K562 (cell line): ENCODE measurements at regions not wholly inside any gene's neighbourhood (a gene's known extent, or its start where the extent isn't known, plus 50 kb on each side); places are given as distances from the start of the nearest gene placed in this dataset.

ENCODE experiments used
- ATAC-seq: fragments of 200-7000 bp; cut with Tn5 transposase; 3 replicates; pipeline ENCODE4 v1.9.1; 2020; ENCODE audit warnings: moderate library complexity
- BruUV-seq: library from RNA; stranded (reverse); fragments of 400-500 nt; replicated peaks from 2 replicates; lab custom pipeline; 2021; lab: Mats Ljungman, UMichigan
- CTCF ChIA-PET: fragments of 300-600 bp; formaldehyde crosslinking; extraction: SDS; loops from one replicate; lab custom pipeline; 2021; ENCODE audit warnings: low intra/inter-chr PET ratio; lab: Yijun Ruan, JAX
- POLR2A ChIA-PET: fragments of 300-600, 350-650 bp; sonication (Branson Sonifier 250); formaldehyde crosslinking; extraction: SDS; loops from one replicate; lab custom pipeline; 2021; ENCODE audit warnings: antibody characterized with exemption, inconsistent platforms; lab: Yijun Ruan, JAX
- DNase-seq, 4 experiments: peaks; one replicate each; pipeline versions ENCODE4 v3.0.0 to v3.0.0-alpha.2; 2011 to 2018; ENCODE audit warnings: low spot score in 3 of 4, mixed read lengths in 3 of 4; ENCODE audit errors: extremely low read depth in 1 of 4
- FAIRE-seq: peaks from 2 replicates; lab custom pipeline; 2011; peaks lifted over from hg19 to GRCh38; lab: Jason Lieb, UNC
- H2AFZ ChIP-seq: 2 replicates; pipeline ENCODE4 v1.6.0; 2011; ENCODE audit warnings: low read depth, low read length, control low read depth, inconsistent platforms
- H3K27ac ChIP-seq: fragments of 200-600 bp; 3 replicates; pipeline ENCODE4 v1.8.0; 2011; ENCODE audit warnings: low read depth, mild to moderate bottlenecking, control low read depth, inconsistent platforms, low read length, moderate library complexity, mixed read lengths; ENCODE audit errors: extremely low read depth
- H3K27me3 ChIP-seq, 2 experiments: fragments of 300-600 bp in 1 of 2; 2 replicates in 1 of 2; 3 replicates in 1 of 2; pipeline versions ENCODE4 v1.6.0 to v1.8.0; 2011; ENCODE audit warnings: inconsistent platforms in 2 of 2, low read length in 2 of 2, mild to moderate bottlenecking in 1 of 2, mixed read lengths in 1 of 2, moderate library complexity in 1 of 2; ENCODE audit not compliant: control insufficient read depth in 2 of 2, insufficient read depth in 2 of 2
- H3K36me3 ChIP-seq: fragments of 300-600 bp; 3 replicates; pipeline ENCODE4 v1.8.0; 2011; ENCODE audit warnings: mild to moderate bottlenecking, low read length, inconsistent platforms; ENCODE audit not compliant: control insufficient read depth, insufficient read depth
- H3K4me1 ChIP-seq, 2 experiments: fragments of 200-600 bp in 1 of 2; replicated peaks in 1 of 2; 2 replicates in 1 of 2; 3 replicates in 1 of 2; pipeline versions ENCODE4 v1.5.1 to v1.8.0; 2011; ENCODE audit warnings: inconsistent platforms in 2 of 2, low read length in 2 of 2, mild to moderate bottlenecking in 1 of 2, mixed read lengths in 1 of 2, moderate library complexity in 1 of 2; ENCODE audit not compliant: control insufficient read depth in 2 of 2, insufficient read depth in 2 of 2
- H3K4me2 ChIP-seq: 2 replicates; pipeline ENCODE4 v1.6.1; 2011; ENCODE audit warnings: low read length, control low read depth, inconsistent platforms, mixed read lengths; ENCODE audit not compliant: insufficient read depth
- H3K4me3 ChIP-seq: fragments of 200-600 bp; sonication (generic), shearing (Covaris generic); 2 replicates; pipeline ENCODE4 v1.5.1; 2016; ENCODE audit warnings: control low read depth, inconsistent platforms
- H3K79me2 ChIP-seq: fragments of 200-600 bp; 3 replicates; pipeline ENCODE4 v1.8.0; 2011; ENCODE audit warnings: low read length, inconsistent platforms; ENCODE audit not compliant: control insufficient read depth, insufficient read depth
- H3K9ac ChIP-seq, 2 experiments: 2 replicates each; pipeline versions ENCODE4 v1.6.0 to v1.6.1; 2011; ENCODE audit warnings: low read depth in 2 of 2, low read length in 2 of 2, control low read depth in 1 of 2, inconsistent platforms in 1 of 2, mild to moderate bottlenecking in 1 of 2, mixed read lengths in 1 of 2; ENCODE audit not compliant: insufficient read depth in 1 of 2
- H3K9me1 ChIP-seq: one replicate; pipeline ENCODE4 v1.6.0; 2011; ENCODE audit warnings: inconsistent platforms, mild to moderate bottlenecking, low read length, moderate library complexity; ENCODE audit not compliant: control insufficient read depth, insufficient read depth
- H3K9me3 ChIP-seq: replicated peaks from 2 replicates; pipeline ENCODE4 v1.5.1; 2011; ENCODE audit warnings: low read depth, low read length, inconsistent platforms; ENCODE audit not compliant: control insufficient read depth, insufficient read depth
- H4K20me1 ChIP-seq: replicated peaks from 2 replicates; pipeline ENCODE4 v1.6.1; 2011; ENCODE audit warnings: low read length, inconsistent platforms, mixed read lengths; ENCODE audit not compliant: control insufficient read depth, insufficient read depth
- ELF4 ChIP-seq: fragments of 450-650 bp; formaldehyde crosslinking; IDR thresholded peaks from 2 replicates; pipeline ENCODE4 v1.4.0; 2022; ENCODE audit warnings: missing genetic modification characterization
- HIVEP1 ChIP-seq: fragments of 250-450 bp; sonication (Bioruptor Pico); IDR thresholded peaks from 2 replicates; pipeline ENCODE4 v1.4.0; 2020; ENCODE audit warnings: mild to moderate bottlenecking
- MAFF ChIP-seq: IDR thresholded peaks from 2 replicates; pipeline ENCODE4 v1.6.1; 2012; ENCODE audit warnings: low read length, improper control_type of control experiment
- MEF2A ChIP-seq: IDR thresholded peaks from 2 replicates; pipeline ENCODE4 v1.6.1; 2011; ENCODE audit warnings: low read depth, mild to moderate bottlenecking, low read length, moderate library complexity; ENCODE audit not compliant: control insufficient read depth
- RFX1 ChIP-seq: fragments of 450-650 bp; IDR thresholded peaks from 2 replicates; pipeline ENCODE4 v1.6.1; 2016; ENCODE audit warnings: mild to moderate bottlenecking, moderate library complexity
- SOX6 ChIP-seq: fragments of 450-650 bp; IDR thresholded peaks from 2 replicates; pipeline ENCODE4 v1.6.1; 2014; ENCODE audit warnings: mild to moderate bottlenecking
- TCF3 ChIP-seq: sonication (generic); formaldehyde crosslinking; IDR thresholded peaks from 2 replicates; pipeline ENCODE4 v1.4.0; 2020; ENCODE audit warnings: mild to moderate bottlenecking, missing genetic modification reagents
- TOE1 ChIP-seq, 2 experiments: fragments of 450-650 bp in 1 of 2; sonication (generic) in 1 of 2; formaldehyde crosslinking in 1 of 2; IDR thresholded peaks; 2 replicates each; pipeline versions ENCODE4 v1.7.1 to v1.8.0; 2016 to 2022; ENCODE audit warnings: borderline replicate concordance in 2 of 2, mild to moderate bottlenecking in 2 of 2, antibody characterized with exemption in 1 of 2, inconsistent platforms in 1 of 2, low read depth in 1 of 2, missing genetic modification reagents in 1 of 2, moderate library complexity in 1 of 2
- U2AF2 ChIP-seq: fragments of 200-400 bp; formaldehyde crosslinking; optimal IDR thresholded peaks from 2 replicates; pipeline ENCODE3; 2017; ENCODE audit warnings: low read depth, mild to moderate bottlenecking, low read length
- XRCC4 ChIP-seq: IDR thresholded peaks from one replicate; pipeline ENCODE4 v1.6.1; 2011; ENCODE audit not compliant: insufficient read depth, insufficient read length; ENCODE audit errors: extremely low read depth
- ZNF184 ChIP-seq: sonication (generic); formaldehyde crosslinking; IDR thresholded peaks from 2 replicates; pipeline ENCODE4 v1.5.0; 2020; ENCODE audit warnings: missing genetic modification reagents
- WGBS: fragments of 100-300 bp; shearing (Covaris generic); methylation state at CpG from one replicate; pipeline ENCODE4 v1.1.6; 2016; ENCODE audit warnings: low coverage, mixed read lengths; ENCODE audit not compliant: insufficient coverage; ENCODE audit errors: missing lambda C conversion rate; 5-methylcytosine and 5-hydroxymethylcytosine counted together
- in situ Hi-C: fragments of 300-500 bp; cut with MboI; formaldehyde crosslinking; loops from 4 replicates; pipeline ENCODE4 v1.15.0; 2018; ENCODE audit warnings: inconsistent platforms, mixed read lengths
- intact Hi-C: fragments of 100-400 bp; cut with micrococcal nuclease; formaldehyde crosslinking; loops from 2 replicates; pipeline ENCODE4 v1.14.2; 2022
- TF ChIP-seq, protein P1 (sequence below): fragments of 450-650 bp; formaldehyde crosslinking; IDR thresholded peaks from 2 replicates; pipeline ENCODE4 v1.4.0; 2020; ENCODE audit warnings: mild to moderate bottlenecking, moderate library complexity
- TF ChIP-seq, protein P2 (sequence below): sonication (generic); formaldehyde crosslinking; IDR thresholded peaks from 2 replicates; pipeline ENCODE4 v1.8.1; 2023; ENCODE audit warnings: mild to moderate bottlenecking, missing genetic modification reagents

DNA sequence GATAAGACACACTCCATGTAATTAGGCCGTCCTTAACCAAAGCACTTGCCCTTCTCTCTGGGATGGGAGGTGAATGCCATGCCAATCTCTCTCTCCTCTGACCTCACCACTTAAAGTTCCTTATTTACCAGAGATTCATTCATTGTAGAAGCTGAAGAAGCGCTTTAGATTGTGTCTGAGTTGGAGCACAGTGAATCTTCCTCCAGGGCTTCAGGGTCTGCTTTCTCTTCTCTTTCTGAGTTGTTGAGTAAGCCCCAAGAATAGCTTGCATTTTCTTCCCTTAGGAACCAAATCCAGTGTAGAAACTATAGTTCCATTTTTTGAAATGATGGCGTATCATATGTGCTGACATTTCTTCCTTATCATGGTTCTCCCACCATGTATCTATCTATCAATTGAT lies 104.5 kb upstream of the MAML3 start:
- no peaks in the 10 kb centered on the region for H3K4me1 ChIP-seq
- TF ChIP-seq XRCC4 (no peak), RFX1 (no peak), SOX6 (no peak), TOE1 (IDR thresholded peaks at IDR 0.05; ENCODE audit: borderline replicate concordance) (no peak), TOE1 (CRISPR knock-in tag; IDR thresholded peaks at IDR 0.05; ENCODE audit: borderline replicate concordance, low read depth) (no peak), MEF2A (no peak), TCF3 (CRISPR knock-in tag) (no peak), ELF4 (CRISPR knock-in tag) (no peak), HIVEP1 (CRISPR knock-in tag) (no peak), U2AF2 (no peak), ZNF184 (CRISPR knock-in tag) (no peak), MAFF (no peak)
- TF ChIP-seq, protein P1, sequence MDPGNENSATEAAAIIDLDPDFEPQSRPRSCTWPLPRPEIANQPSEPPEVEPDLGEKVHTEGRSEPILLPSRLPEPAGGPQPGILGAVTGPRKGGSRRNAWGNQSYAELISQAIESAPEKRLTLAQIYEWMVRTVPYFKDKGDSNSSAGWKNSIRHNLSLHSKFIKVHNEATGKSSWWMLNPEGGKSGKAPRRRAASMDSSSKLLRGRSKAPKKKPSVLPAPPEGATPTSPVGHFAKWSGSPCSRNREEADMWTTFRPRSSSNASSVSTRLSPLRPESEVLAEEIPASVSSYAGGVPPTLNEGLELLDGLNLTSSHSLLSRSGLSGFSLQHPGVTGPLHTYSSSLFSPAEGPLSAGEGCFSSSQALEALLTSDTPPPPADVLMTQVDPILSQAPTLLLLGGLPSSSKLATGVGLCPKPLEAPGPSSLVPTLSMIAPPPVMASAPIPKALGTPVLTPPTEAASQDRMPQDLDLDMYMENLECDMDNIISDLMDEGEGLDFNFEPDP (CRISPR knock-in tag), result no peak
- TF ChIP-seq, protein P2, sequence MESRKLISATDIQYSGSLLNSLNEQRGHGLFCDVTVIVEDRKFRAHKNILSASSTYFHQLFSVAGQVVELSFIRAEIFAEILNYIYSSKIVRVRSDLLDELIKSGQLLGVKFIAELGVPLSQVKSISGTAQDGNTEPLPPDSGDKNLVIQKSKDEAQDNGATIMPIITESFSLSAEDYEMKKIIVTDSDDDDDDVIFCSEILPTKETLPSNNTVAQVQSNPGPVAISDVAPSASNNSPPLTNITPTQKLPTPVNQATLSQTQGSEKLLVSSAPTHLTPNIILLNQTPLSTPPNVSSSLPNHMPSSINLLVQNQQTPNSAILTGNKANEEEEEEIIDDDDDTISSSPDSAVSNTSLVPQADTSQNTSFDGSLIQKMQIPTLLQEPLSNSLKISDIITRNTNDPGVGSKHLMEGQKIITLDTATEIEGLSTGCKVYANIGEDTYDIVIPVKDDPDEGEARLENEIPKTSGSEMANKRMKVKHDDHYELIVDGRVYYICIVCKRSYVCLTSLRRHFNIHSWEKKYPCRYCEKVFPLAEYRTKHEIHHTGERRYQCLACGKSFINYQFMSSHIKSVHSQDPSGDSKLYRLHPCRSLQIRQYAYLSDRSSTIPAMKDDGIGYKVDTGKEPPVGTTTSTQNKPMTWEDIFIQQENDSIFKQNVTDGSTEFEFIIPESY (CRISPR knock-in tag), result no peak
- TF ChIP-seq, all 486 proteins: peak for 0
- Histone ChIP-seq H3K4me3 (no peak overlapping the region), H3K36me3 (no peaks in the 10 kb centered on the region), H2AFZ (no peak overlapping the region), H3K27ac (no peak overlapping the region), H3K9me1 (no peaks in the 10 kb centered on the region), H3K27me3 (peaks cover 0 to 20% of the 10 kb centered on the region in 2 experiments; a peak in 2 of 5 replicates), H3K79me2 (no peaks in the 10 kb centered on the region), H4K20me1 (no peaks in the 10 kb centered on the region; the same call in 1 of the 2 replicates), H3K9ac (no peak overlapping the region), H3K9me3 (no peaks in the 10 kb centered on the region), H3K4me2 (no peak overlapping the region)
- ChIA-PET POLR2A (interaction anchor here (0.5 kb wide), 1 partner anchor 106 kb away, joined by 3 read pairs; no protein-coding TSS in a partner anchor), CTCF (no interaction called here)
- no peak for FAIRE-seq
- DNase-seq, result no peak
- intact Hi-C loops, result loop anchor here (10.0 kb wide), 1 partner anchor 504 kb away; no protein-coding TSS in a partner anchor
- no TSS peak for BruUV-seq
- no peak for ATAC-seq
- in situ Hi-C loops, result loop anchor here (10.0 kb wide), 1 partner anchor 224 kb away; no protein-coding TSS in a partner anchor
- WGBS, result 0% methylated on average over 3 of the region's 3 CpGs
